ENCODE measurements at regions not wholly inside any gene's neighbourhood (a gene's known extent, or its start where the extent isn't known, plus 50 kb on each side); places are given as distances from the start of the nearest gene placed in this dataset.
"Not testable (repeated sequence)": the region's sequence is repeated elsewhere in the genome, so short reads cannot be mapped to it uniquely, and the experiment has no call there.

DNA sequence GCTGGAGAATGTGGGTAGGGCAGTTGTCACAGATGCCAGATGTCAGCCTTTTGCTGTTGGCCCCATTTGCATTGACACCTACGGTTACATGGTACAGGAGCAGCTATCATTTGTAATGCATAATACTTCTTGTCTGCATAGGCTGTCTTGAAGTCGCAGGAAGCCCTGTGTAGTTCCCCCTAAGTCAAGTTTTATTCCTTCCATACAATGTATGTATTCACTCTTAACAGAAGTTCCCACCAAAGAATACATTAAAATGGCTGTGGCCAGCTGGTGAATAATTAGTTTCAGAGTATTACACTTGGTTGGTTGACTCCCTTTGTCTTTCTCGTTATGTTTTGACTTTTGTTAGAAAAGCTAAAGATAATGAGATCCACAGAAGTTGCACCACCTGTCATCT lies 1169.0 kb downstream of the REEP3 start:
- Histone ChIP-seq H3K27ac (ENCODE audit: low read depth, low read length) (peak overlapping the region; percentile 54), H3K27me3 (ENCODE audit: control insufficient read depth, insufficient read depth, low read length, poor library complexity, severe bottlenecking) (no peaks in the 10 kb centered on the region), H3K4me3 (ENCODE audit: low read length) (no peak overlapping the region), H3K36me3 (ENCODE audit: control insufficient read depth, insufficient read depth, low read length) (no peaks in the 10 kb centered on the region), H3K9me3 (ENCODE audit: control insufficient read depth, low read length) (no peaks in the 10 kb centered on the region), H3K9ac (ENCODE audit: extremely low read depth, low read length, poor library complexity, severe bottlenecking) (no peak overlapping the region), H3K4me1 (ENCODE audit: control insufficient read depth, insufficient read depth, low read length) (no peaks in the 10 kb centered on the region)
- WGBS, 2 experiments (ENCODE audit: insufficient coverage in 1 of 2, insufficient read length in 1 of 2) = 90% methylated on average over 3 of the region's 3 CpGs; no CpG with 5 or more reads in 1 of the 2 experiments
- Mint-ChIP-seq H3K27ac (no peak overlapping the region), H3K4me1 (no peaks in the 10 kb centered on the region), H3K36me3 (ENCODE audit: low read depth) (no peaks in the 10 kb centered on the region), H3K27me3 (ENCODE audit: insufficient read depth) (no peaks in the 10 kb centered on the region), H3K4me3 (no peak overlapping the region), H3K9me3 (no peaks in the 10 kb centered on the region)
- TF ChIP-seq CTCF (conservative IDR thresholded peaks at IDR 0.05) = no peak
- DNase-seq = no peak

GRCh38 chr10:64699244-64699643 lies 1178.0 kb downstream of the REEP3 start:
- no peak overlapping the region for H3K9ac ChIP-seq (ENCODE audit: extremely low read depth, low read length, poor library complexity, severe bottlenecking)
- WGBS, 2 experiments (ENCODE audit: insufficient coverage in 1 of 2, insufficient read length in 1 of 2) = 89% methylated on average over 3 of the region's 3 CpGs; no CpG with 5 or more reads in 1 of the 2 experiments
- H3K27ac Mint-ChIP-seq = peak overlapping the region; percentile 38

GRCh38 chr10:64702086-64702485 lies 1180.9 kb downstream of the REEP3 start:
- H3K27ac ChIP-seq (ENCODE audit: low read depth, low read length); H3K36me3 Mint-ChIP-seq (ENCODE audit: low read depth); H3K27ac Mint-ChIP-seq; DNase-seq; H3K4me3 ChIP-seq (ENCODE audit: low read length); H3K36me3 ChIP-seq (ENCODE audit: control insufficient read depth, insufficient read depth, low read length); H3K27me3 ChIP-seq (ENCODE audit: control insufficient read depth, insufficient read depth, low read length, poor library complexity, severe bottlenecking); H3K27me3 Mint-ChIP-seq (ENCODE audit: insufficient read depth); H3K4me1 Mint-ChIP-seq; H3K9ac ChIP-seq (ENCODE audit: extremely low read depth, low read length, poor library complexity, severe bottlenecking); H3K4me1 ChIP-seq (ENCODE audit: control insufficient read depth, insufficient read depth, low read length); H3K4me3 Mint-ChIP-seq; H3K9me3 ChIP-seq (ENCODE audit: control insufficient read depth, low read length); H3K9me3 Mint-ChIP-seq: not testable (repeated sequence)
- 61 to 100% methylated on average over 1 to 3 of the region's 3 CpGs for WGBS, 2 experiments (ENCODE audit: insufficient coverage in 1 of 2, insufficient read length in 1 of 2)

More at GRCh38 chr10:64699244-64699643, 1178.0 kb downstream of the REEP3 start:
- Mint-ChIP-seq H3K27me3 (ENCODE audit: insufficient read depth) (no peaks in the 10 kb centered on the region), H3K4me1 (no peaks in the 10 kb centered on the region), H3K4me3 (no peak overlapping the region), H3K36me3 (ENCODE audit: low read depth) (no peaks in the 10 kb centered on the region), H3K9me3 (peaks cover 8% of the 10 kb centered on the region)
- DNase-seq = no peak
- Histone ChIP-seq H3K4me1 (ENCODE audit: control insufficient read depth, insufficient read depth, low read length) (no peaks in the 10 kb centered on the region), H3K27ac (ENCODE audit: low read depth, low read length) (no peak overlapping the region), H3K4me3 (ENCODE audit: low read length) (no peak overlapping the region), H3K9me3 (ENCODE audit: control insufficient read depth, low read length) (no peaks in the 10 kb centered on the region), H3K27me3 (ENCODE audit: control insufficient read depth, insufficient read depth, low read length, poor library complexity, severe bottlenecking) (no peaks in the 10 kb centered on the region), H3K36me3 (ENCODE audit: control insufficient read depth, insufficient read depth, low read length) (no peaks in the 10 kb centered on the region)
- TF ChIP-seq CTCF (conservative IDR thresholded peaks at IDR 0.05) = no peak
